ENCODE measurements at regions not wholly inside any gene's neighbourhood (a gene's known extent, or its start where the extent isn't known, plus 50 kb on each side); places are given as distances from the start of the nearest gene placed in this dataset.

GRCh38 chr7:120033114-120033513 lies 239.9 kb upstream of the KCND2 start:
- no peak for TF ChIP-seq CTCF (conservative IDR thresholded peaks at IDR 0.05)
- TF ChIP-seq EZH2 (IDR thresholded peaks at IDR 0.05; ENCODE audit: low read depth) = no peak
